HG03045 (cell line): ENCODE measurements at regions not wholly inside any gene's neighbourhood (a gene's known extent, or its start where the extent isn't known, plus 50 kb on each side); places are given as distances from the start of the nearest gene placed in this dataset.

Experiments used
- ATAC-seq: cut with Tn5 transposase; IDR thresholded peaks from one replicate; pipeline ENCODE4 v1.9.1; 2021; ENCODE audit warnings: mild to moderate bottlenecking, moderate library complexity; ENCODE audit not compliant: unreplicated experiment

DNA sequence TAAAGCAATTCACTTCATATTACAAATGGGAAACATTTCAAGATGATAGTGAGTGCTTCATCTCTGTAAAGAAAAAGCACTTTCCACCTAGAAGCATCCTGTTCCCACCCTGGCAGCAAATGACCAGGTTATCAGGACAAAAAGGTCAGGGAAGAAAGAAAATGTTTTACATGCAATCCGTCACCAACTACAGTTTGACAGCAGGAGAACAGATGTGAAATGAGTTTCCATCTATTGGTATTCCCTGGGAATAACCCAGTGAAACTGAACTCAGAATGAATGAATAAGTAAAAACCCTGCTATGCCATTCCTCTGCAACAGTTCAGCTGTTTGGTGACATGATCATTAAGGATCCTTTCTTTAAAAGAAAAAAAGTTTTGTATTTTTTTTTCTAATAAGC, 67.6 kb downstream of the HTR1A start:
- no peak for ATAC-seq

DNA sequence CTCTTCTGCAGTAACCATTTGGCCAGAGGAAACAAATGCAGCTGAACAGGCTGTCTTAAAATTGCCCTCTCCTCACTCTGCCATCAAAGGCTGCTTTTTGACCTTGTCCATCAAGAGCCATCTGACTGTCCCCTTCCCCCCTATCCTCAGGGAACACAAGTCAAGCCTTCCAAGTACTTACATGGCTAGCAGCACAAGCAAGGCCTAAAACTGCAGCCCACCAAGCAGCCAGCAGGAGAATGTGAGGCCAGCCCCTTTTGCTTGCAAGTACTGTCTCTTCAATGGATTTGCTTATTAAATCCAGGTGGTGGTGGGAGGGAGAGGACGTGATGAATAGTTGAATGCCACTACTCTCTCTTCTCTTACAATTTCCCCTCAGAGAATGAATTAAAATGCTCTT, 83.5 kb downstream of the HTR1A start:
- no peak for ATAC-seq

- no peak for ATAC-seq
Observed at GRCh38 chr5:63877961-63878360, 84.3 kb downstream of the HTR1A start.

DNA sequence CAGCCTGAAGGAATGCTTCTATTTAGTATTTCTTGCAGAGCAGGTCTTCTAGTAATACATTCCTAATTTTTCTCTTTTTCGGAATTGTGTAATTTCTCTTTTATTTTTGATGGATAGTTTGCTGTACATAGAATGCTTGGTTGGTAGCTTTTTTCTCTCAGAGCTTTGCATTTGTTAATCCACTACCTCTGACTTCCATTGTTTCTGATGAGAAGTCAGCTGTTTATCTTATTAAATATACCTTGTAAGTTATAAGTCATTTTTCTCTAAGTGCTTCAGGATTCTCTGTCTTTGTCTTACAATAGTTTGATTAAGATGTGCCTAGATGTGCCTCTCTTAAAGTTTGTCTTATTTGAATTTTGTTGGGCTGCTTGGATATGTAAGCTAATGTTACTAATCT, 101.9 kb downstream of the HTR1A start:
- ATAC-seq: no peak

DNA sequence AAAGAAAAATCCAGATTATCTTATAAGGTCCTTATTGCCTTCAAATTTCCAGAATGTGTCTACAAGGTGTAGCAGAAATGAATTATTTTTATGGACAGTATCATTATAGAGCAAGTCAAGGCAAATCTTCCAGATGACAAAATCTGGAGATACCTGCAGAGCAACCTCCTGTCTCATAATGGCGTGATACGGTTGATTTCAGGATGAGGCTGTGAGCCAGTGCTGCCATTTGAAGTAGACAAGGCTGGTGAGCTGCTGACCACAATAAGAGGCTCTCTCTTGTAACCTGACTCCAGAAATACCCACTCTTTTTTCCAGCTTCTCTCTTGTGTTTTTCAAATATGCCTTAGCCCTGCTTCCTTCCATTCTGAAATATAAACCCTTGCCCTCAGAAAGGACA, 108.2 kb downstream of the HTR1A start:
- ATAC-seq: no peak

DNA sequence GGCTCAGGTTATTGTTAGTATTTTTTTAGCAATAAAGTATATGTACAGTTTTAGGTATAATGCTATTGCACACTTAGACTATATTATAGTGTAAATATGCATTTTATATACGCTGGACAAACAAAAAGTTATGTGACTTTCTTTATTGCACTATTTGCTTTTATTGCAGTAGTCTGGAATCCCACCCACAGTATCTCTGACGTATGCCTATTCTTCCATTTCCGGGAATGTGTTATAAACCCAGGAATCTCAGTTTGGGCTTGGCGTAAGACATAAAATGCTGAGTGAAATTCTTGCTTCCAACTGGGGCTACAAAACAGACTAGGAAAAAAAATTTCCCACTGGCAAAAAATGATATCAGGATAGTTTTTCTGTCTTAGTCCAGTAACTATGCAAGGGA, 119.1 kb downstream of the HTR1A start:
- ATAC-seq: no peak

DNA sequence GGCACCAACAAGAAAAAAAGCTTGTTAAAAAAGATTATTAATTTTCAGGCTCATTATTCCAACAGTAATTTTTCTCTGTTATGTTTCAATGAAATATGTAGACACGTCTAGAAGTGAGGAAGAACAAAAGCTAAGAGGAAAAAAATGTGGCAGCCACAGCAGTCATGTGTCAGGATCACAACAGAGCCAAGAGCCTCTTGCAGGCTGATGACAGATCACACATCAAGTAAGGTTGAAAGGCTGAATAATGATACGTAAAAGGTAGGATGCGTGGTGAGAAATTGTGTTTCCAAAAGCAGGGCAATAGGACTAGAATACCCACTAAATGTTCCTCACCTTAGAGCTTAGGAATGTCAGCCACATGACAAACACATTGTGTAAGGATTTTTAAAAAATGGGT, 124.8 kb downstream of the HTR1A start:
- ATAC-seq: no peak

DNA sequence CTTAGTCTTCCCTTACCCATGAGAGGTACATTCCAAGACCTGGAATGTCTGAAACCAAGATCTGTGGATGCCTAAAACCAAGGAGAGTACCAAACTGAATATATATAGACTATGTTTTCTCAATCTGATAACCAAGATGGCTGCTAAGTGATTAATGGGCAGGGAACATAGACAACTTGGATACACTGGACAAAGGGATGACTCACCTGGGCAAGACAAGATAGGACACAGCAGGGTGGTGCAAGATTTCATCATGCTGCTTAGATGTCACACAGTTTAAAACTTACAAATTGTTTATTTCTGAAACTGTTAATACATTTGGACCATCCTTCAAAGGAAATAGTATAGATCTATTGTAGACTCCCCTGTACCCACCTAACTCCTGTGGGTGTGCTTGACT, 130.9 kb downstream of the HTR1A start:
- ATAC-seq: no peak

- no peak for ATAC-seq
Observed at GRCh38 chr5:63825984-63826383, 136.3 kb downstream of the HTR1A start.

DNA sequence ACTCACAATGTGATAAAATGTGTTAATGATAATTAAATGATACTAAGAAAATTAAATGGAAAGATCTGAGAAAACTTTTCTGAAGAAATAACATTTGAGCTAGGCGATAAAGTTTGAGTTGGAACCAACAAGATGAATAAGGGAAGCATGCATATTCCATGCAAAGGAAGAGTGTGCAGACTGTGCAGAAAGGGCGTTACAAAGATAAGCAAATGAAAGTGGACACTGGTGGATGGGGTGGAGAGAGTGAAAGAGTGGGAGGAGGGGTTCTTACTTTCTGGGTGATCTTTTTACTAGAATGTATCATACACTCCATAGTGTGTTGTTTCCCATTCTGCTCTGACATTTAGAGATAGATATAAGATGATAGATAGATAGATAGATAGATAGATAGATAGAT, 138.7 kb downstream of the HTR1A start:
- ATAC-seq: no peak

GRCh38 chr5:63822614-63823013, 139.6 kb downstream of the HTR1A start:
- ATAC-seq: no peak

DNA sequence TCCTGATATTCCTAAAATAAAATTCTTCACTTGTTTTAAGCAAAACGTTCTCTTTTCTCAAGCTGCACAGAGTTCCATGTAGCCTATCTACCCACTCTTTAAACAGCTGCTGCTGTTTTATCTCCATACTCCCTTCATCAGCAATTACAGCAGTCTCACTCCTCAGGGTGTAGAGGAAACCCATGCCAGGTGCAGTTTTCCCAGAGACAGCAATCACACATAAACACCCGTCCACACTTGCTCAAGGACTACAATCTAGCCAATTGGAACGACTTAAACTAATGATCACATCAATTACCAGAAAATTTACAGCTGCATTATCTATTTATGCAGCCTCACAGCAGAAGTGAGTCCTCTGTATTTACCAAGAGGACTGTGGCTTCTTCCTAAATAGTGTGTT, 141.7 kb downstream of the HTR1A start:
- ATAC-seq: no peak

DNA sequence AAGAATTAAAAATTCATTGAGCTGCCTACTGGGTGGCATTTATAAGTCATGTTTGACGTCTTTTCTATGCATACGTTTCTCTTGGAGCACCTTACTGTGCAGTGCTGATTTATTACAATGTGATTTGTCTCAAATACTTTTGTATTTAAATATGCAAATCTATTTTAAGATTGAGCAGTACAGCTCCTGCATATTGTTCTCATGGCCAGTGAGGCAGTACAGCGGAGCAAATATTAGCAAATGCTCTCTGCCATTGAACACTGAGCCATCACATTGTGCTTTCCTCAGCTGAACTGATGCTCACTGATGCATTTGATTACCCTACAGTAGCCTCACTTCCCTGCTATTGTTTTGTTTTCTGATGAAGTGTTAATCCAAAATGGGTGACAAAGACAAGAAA, 149.6 kb downstream of the HTR1A start:
- ATAC-seq: no peak

DNA sequence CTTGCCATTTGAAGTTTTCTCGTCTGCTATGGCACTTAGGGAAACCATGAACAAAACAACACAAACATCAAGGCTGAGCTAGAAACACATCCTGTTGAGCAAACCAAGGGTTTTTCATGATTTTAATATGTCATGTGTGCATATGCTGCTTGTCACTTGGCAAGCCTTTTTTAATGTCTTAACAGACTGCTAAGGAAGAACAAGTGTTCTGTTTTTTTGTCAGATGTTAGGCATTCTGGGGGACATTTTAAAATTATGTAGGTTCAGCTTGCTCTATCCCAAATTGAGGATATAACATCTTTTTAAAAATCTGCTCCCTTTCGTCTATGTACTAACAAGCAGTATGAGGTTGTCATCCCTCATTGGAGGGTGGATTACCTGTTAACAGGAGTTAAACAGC, 150.3 kb downstream of the HTR1A start:
- ATAC-seq: no peak

DNA sequence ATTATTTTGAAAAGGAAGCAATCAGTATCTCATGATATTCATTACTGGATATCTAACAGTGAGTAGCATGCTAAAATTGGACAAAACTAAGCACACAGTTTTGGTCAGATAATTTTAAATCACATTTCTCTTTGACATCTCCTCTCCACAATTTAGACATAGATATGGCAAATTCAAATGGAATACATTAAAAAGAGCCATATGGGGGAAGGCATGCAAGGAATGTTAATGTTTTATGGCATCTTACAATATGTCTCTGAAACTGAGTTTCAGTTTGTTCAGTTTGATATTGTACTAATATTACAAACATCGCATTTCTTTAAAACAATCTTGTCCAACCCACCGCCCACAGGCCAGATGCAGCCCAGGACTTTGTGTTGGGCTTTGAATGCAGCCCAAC, 151.0 kb downstream of the HTR1A start:
- ATAC-seq: no peak

DNA sequence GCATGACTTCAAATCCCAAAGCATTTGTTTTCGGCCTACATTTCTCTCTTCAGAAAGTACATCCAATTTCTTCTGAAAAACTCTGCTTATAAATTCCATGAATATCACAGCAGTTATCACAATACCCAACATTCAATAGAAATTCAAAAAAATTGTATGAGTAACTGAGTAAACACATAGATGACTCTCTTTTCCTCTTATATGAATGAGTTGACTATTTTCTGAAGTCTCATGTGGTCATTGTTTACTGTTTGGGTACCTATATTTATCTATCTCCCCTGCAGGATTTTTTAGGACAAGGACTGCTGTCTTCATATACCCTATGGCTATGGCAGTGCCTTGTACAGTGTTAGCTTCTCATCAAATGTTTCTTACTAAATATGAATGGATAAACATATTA, 157.1 kb downstream of the HTR1A start:
- ATAC-seq: no peak

GRCh38 chr5:63803165-63803564, 159.1 kb downstream of the HTR1A start:
- no peak for ATAC-seq

DNA sequence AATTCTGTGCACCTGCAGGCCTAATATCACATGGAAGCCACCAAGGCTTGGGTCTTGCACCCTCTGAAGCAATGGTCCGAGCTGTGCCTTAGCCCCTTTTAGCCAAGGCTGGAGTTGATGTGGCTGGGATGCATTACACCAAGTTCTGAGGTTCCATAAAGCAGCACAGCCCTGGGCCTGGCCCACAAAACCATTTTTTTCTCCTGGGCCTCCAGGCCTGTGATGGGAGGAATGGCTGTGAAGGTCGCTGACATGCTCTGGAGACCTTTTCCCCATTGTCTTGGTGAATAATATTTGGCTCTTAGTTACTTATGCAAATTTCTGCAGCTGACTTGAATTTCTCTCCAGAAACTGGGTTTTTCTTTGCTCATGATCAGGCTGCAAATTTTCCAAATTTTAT, 167.3 kb downstream of the HTR1A start:
- no peak for ATAC-seq

DNA sequence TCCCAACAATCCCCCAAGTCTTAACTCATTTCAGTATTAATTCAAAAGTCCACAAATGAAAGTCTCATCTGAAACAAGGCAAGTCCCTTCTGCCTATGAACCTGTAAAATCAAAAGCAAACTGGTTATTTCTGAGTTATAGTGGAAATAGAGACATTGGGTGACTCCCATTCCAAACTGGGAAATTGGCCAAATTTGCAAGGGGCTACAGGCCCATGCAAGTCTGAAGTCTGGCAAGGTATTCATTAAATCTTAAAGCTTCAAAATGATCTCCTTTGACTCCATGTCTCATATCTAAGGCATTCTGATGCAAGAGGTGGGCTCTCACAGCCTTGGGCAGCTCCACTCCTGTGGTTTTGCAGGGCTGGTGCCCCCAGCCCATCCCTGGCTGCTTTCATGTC, 167.9 kb downstream of the HTR1A start:
- ATAC-seq: no peak

DNA sequence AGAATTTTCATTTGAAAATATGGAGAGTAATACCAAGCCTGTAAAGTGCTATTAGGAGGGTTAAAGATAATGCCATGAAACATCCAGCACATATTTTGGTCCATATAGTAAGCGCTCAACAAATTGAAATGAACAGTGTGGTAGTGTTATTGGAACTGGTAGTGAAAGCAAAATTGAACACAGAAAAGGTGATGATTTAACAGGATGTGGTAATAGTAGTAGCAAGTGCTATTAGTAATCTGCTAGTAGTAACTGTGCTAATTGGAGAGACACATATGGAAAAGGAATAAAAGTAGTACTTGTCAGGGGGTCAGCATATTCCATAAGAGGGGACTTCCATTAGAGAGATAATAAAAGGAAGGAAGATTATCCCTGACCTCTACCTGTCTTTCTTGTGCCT, 187.3 kb downstream of the HTR1A start:
- ATAC-seq: no peak

- ATAC-seq: no peak
Observed at GRCh38 chr5:63768221-63768620, 194.0 kb downstream of the HTR1A start.

GRCh38 chr5:63760965-63761364, 201.3 kb downstream of the HTR1A start:
- ATAC-seq: no peak

GRCh38 chr5:63743096-63743798, 219.0 kb downstream of the HTR1A start:
- ATAC-seq: no peak
